ENCODE measurements at regions not wholly inside any gene's neighbourhood (a gene's known extent, or its start where the extent isn't known, plus 50 kb on each side); places are given as distances from the start of the nearest gene placed in this dataset.

- no peak overlapping the region; the same call in 1 of the 2 replicates for H2AFZ ChIP-seq
These were observed 80.4 kb downstream of the TBXT start for GRCh38 chr6:166087246-166087645.

More at GRCh38 chr6:166087246-166087645, 80.4 kb downstream of the TBXT start:
- DNase-seq (ENCODE audit: low spot score) (no peak), ATAC-seq (no peak)
- Mint-ChIP-seq H3K9me3 (peaks cover 3% of the 10 kb centered on the region; the same call in 2 of the 3 replicates), H3K4me3 (no peak overlapping the region), H3K4me1 (peaks cover 6% of the 10 kb centered on the region), H3K27ac (no peak overlapping the region), H3K36me3 (ENCODE audit: low read depth) (no peaks in the 10 kb centered on the region), H3K27me3 (ENCODE audit: insufficient read depth, low read depth, poor library complexity) (no peaks in the 10 kb centered on the region)
- Histone ChIP-seq H3K4me1 (ENCODE audit: insufficient read depth) (no peaks in the 10 kb centered on the region), H3K9me2 (ENCODE audit: insufficient read depth) (0 out of 2 replicates have a peak, but pooled peaks cover 6% of the 10 kb centered on the region), H3K36me3 (ENCODE audit: insufficient read depth) (no peaks in the 10 kb centered on the region), H3K79me2 (replicated peaks; ENCODE audit: insufficient read depth) (no peaks in the 10 kb centered on the region), H3K27ac (ENCODE audit: low read depth) (no peak overlapping the region), H3K4me3 (no peak overlapping the region), H4K20me1 (replicated peaks; ENCODE audit: insufficient read depth) (no peaks in the 10 kb centered on the region), H3K4me2 (no peak overlapping the region), H3K27me3 (ENCODE audit: insufficient read depth) (0 out of 2 replicates have a peak, but pooled peaks cover 3% of the 10 kb centered on the region), H3F3A (replicated peaks; ENCODE audit: low read depth) (no peaks in the 10 kb centered on the region)
- no peak for TF ChIP-seq NANOG (IDR thresholded peaks at IDR 0.05; ENCODE audit: borderline replicate concordance)
- TF ChIP-seq EZH2 (IDR thresholded peaks at IDR 0.05; ENCODE audit: low read depth, unreplicated experiment): no peak
- TF ChIP-seq CTCF (conservative IDR thresholded peaks at IDR 0.05; ENCODE audit: low read depth in 2 of 2): no peak
- no peak for TF ChIP-seq POLR2AphosphoS5 (IDR thresholded peaks at IDR 0.05; ENCODE audit: low read depth)
- TF ChIP-seq ZNF114 (CRISPR knock-in tag; IDR thresholded peaks at IDR 0.05): no peak
- TF ChIP-seq ZNF331 (CRISPR knock-in tag; IDR thresholded peaks at IDR 0.05; ENCODE audit: low read depth): no peak
- TF ChIP-seq CREB1 (CRISPR knock-in tag; IDR thresholded peaks at IDR 0.05; ENCODE audit: low read depth): no peak
- TF ChIP-seq STAT1 (IDR thresholded peaks at IDR 0.05; ENCODE audit: unreplicated experiment): no peak
- no peak for TF ChIP-seq ZNF462 (CRISPR knock-in tag; IDR thresholded peaks at IDR 0.05)
- TF ChIP-seq ETS1 (IDR thresholded peaks at IDR 0.05): no peak
- TF ChIP-seq JUNB (IDR thresholded peaks at IDR 0.05; ENCODE audit: unreplicated experiment): no peak
- TF ChIP-seq REST (IDR thresholded peaks at IDR 0.05; ENCODE audit: unreplicated experiment): no peak
- TF ChIP-seq EZH2phosphoT487 (IDR thresholded peaks at IDR 0.05; ENCODE audit: unreplicated experiment): no peak

Data from GM23338 (cell line).